ENCODE measurements at regions not wholly inside any gene's neighbourhood (a gene's known extent, or its start where the extent isn't known, plus 50 kb on each side); places are given as distances from the start of the nearest gene placed in this dataset.

DNA sequence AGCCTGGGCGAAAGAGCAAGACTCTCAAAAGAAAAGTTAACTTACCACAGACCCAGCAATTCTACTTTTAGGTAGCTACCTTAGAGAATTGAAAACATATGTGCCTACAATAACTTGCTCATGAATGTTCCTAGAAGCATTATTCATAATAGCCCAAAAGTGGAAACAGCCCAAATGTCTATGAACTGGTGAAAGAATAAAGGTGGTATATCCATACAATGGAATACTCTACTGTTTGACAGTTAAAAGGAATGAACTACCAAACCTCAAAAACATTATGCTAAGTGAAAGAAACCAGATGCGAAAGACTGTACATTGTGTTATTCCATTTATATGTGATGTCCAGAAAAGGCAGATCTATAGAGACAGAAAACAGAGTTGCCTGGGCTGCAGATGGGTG, 131.4 kb downstream of the UCHL1 start:
- TF ChIP-seq ZFX (IDR thresholded peaks at IDR 0.05) (no peak), CTCF (conservative IDR thresholded peaks at IDR 0.05) (no peak)
- no peak overlapping the region for H3K27ac ChIP-seq

DNA sequence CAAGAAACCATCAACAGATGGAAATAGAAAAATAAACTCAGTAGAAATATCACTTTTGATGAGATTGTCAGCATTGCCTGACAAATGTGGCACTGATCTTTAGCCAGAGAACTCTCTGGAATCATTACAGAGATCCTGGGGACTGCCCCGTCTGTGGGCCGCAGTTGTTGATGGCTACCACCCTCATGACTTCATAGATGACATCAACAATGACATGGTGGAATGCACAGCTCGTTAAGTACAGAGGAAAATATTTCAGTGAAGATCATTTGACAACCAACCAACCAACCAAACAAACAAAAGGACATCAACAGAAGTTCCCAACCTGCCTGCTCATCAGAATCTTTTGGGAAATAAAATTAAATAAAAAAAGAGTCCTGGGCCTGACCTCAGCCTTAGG, 132.6 kb downstream of the UCHL1 start:
- TF ChIP-seq CTCF (conservative IDR thresholded peaks at IDR 0.05) = no peak
- TF ChIP-seq ZFX (IDR thresholded peaks at IDR 0.05) = no peak
- no peak overlapping the region; the same call in 1 of the 2 replicates for H3K27ac ChIP-seq

- TF ChIP-seq CTCF (conservative IDR thresholded peaks at IDR 0.05) (no peak), ZFX (IDR thresholded peaks at IDR 0.05) (no peak)
- no peak overlapping the region for H3K27ac ChIP-seq
Measured at GRCh38 chr4:41390661-41391060, 133.9 kb downstream of the UCHL1 start.

- TF ChIP-seq CTCF (conservative IDR thresholded peaks at IDR 0.05) = no peak
- TF ChIP-seq ZFX (IDR thresholded peaks at IDR 0.05) = no peak
- no peak overlapping the region for H3K27ac ChIP-seq
Measured at GRCh38 chr4:41391271-41391670, 134.5 kb downstream of the UCHL1 start.

GRCh38 chr4:41394481-41394894, 137.8 kb downstream of the UCHL1 start:
- no peak for TF ChIP-seq CTCF (conservative IDR thresholded peaks at IDR 0.05)
- no peak for TF ChIP-seq ZFX (IDR thresholded peaks at IDR 0.05)
- H3K27ac ChIP-seq = no peak overlapping the region

GRCh38 chr4:41396214-41396613, 139.5 kb downstream of the UCHL1 start:
- H3K27ac ChIP-seq = no peak overlapping the region
- TF ChIP-seq CTCF (conservative IDR thresholded peaks at IDR 0.05) (no peak), ZFX (IDR thresholded peaks at IDR 0.05) (no peak)

GRCh38 chr4:41396869-41397268, 140.1 kb downstream of the UCHL1 start:
- H3K27ac ChIP-seq = peak overlapping the region; percentile 9; the same call in 1 of the 2 replicates

More at GRCh38 chr4:41396869-41397268, 140.1 kb downstream of the UCHL1 start:
- TF ChIP-seq ZFX (IDR thresholded peaks at IDR 0.05) (no peak), CTCF (conservative IDR thresholded peaks at IDR 0.05) (no peak)

All from C4-2B (cell line).